T-cell (primary cell): ENCODE measurements at regions not wholly inside any gene's neighbourhood (a gene's known extent, or its start where the extent isn't known, plus 50 kb on each side); places are given as distances from the start of the nearest gene placed in this dataset.

Source experiments
- ATAC-seq, 4 experiments: fragments of 200-7000 bp in 3 of 4; fragments of 150-1000 bp in 1 of 4; cut with Tn5 transposase; replicated peaks in 1 of 4; 1 replicate in 3 of 4; 2 replicates in 1 of 4; pipeline ENCODE4 v1.10.0; 2021; ENCODE audit warnings: moderate library complexity in 3 of 4, mild to moderate bottlenecking in 2 of 4, moderate number of reproducible peaks in 1 of 4
- CTCF ChIA-PET, 2 donors: fragments of 300-600 bp; sonication (Branson Sonifier 250); formaldehyde crosslinking; loops; one replicate each; lab custom pipeline; 2022; ENCODE audit warnings: antibody characterized with exemption in 2 of 2; lab: Charles Lee
- POLR2A ChIA-PET, 2 donors: fragments of 300-600 bp; sonication (Branson Sonifier 250); formaldehyde crosslinking; loops; one replicate each; lab custom pipeline; 2022; ENCODE audit warnings: antibody characterized with exemption in 2 of 2; lab: Charles Lee
- DNase-seq, 35 experiments: peaks; one replicate each; pipeline versions ENCODE4 v3.0.0 to v3.0.0-alpha.2; 2013 to 2023
- H3K27ac ChIP-seq: one replicate; pipeline ENCODE4 v1.5.1; 2013; ENCODE audit warnings: low read length
- H3K27me3 ChIP-seq, 2 experiments: replicated peaks in 1 of 2; 1 replicate in 1 of 2; 2 replicates in 1 of 2; pipeline versions ENCODE4 v1.6.1 to v1.7.0; 2013; ENCODE audit warnings: low read length in 1 of 2, mixed read lengths in 1 of 2; ENCODE audit not compliant: control insufficient read depth in 2 of 2, insufficient read depth in 2 of 2; ENCODE audit errors: extremely low read depth in 1 of 2
- H3K36me3 ChIP-seq, 2 donors: 1 replicate in 1 of 2; 2 replicates in 1 of 2; pipeline versions ENCODE4 v1.6.1 to v1.7.0; 2013; ENCODE audit warnings: low read length in 1 of 2; ENCODE audit not compliant: control insufficient read depth in 2 of 2, insufficient read depth in 1 of 2; ENCODE audit errors: extremely low read depth in 1 of 2
- H3K4me1 ChIP-seq, 2 experiments: 1 replicate in 1 of 2; 2 replicates in 1 of 2; pipeline versions ENCODE4 v1.6.1 to v1.7.0; 2013; ENCODE audit warnings: low read length in 2 of 2, mixed read lengths in 1 of 2; ENCODE audit not compliant: insufficient read depth in 2 of 2, control insufficient read depth in 1 of 2; ENCODE audit errors: extremely low read depth in 1 of 2
- H3K4me3 ChIP-seq, 2 donors: 1 replicate in 1 of 2; 2 replicates in 1 of 2; pipeline versions ENCODE4 v1.5.1 to v1.7.0; 2013; ENCODE audit warnings: mild to moderate bottlenecking in 2 of 2, low read length in 1 of 2, moderate library complexity in 1 of 2; ENCODE audit not compliant: control insufficient read depth in 1 of 2; ENCODE audit errors: extremely low read depth in 1 of 2
- H3K9me3 ChIP-seq: 2 replicates; pipeline ENCODE4 v1.7.0; 2013
- H3K27ac Mint-ChIP-seq, 2 donors: one replicate each; pipeline ENCODE4 v1.8.0; 2020 to 2021; ENCODE audit warnings: mild to moderate bottlenecking in 2 of 2, mixed read lengths in 2 of 2
- H3K27me3 Mint-ChIP-seq, 2 donors: one replicate each; pipeline ENCODE4 v1.8.0; 2021 to 2022; ENCODE audit warnings: mixed read lengths in 2 of 2
- H3K36me3 Mint-ChIP-seq: one replicate; pipeline ENCODE4 v1.8.0; 2021; ENCODE audit warnings: mixed read lengths
- H3K4me1 Mint-ChIP-seq, 3 donors: one replicate each; pipeline ENCODE4 v1.8.0; 2020 to 2022; ENCODE audit warnings: mixed read lengths in 3 of 3, mild to moderate bottlenecking in 1 of 3
- H3K4me3 Mint-ChIP-seq, 3 donors: one replicate each; pipeline ENCODE4 v1.8.0; 2020 to 2022; ENCODE audit warnings: mild to moderate bottlenecking in 3 of 3, mixed read lengths in 3 of 3, moderate library complexity in 3 of 3
- H3K9me3 Mint-ChIP-seq, 3 donors: one replicate each; pipeline ENCODE4 v1.8.0; 2020 to 2022; ENCODE audit warnings: mixed read lengths in 3 of 3
- WGBS: methylation state at CpG from one replicate; pipeline ENCODE4 v1.1.5; 2013; ENCODE audit warnings: missing lambda C conversion rate; ENCODE audit not compliant: insufficient coverage; 5-methylcytosine and 5-hydroxymethylcytosine counted together

DNA sequence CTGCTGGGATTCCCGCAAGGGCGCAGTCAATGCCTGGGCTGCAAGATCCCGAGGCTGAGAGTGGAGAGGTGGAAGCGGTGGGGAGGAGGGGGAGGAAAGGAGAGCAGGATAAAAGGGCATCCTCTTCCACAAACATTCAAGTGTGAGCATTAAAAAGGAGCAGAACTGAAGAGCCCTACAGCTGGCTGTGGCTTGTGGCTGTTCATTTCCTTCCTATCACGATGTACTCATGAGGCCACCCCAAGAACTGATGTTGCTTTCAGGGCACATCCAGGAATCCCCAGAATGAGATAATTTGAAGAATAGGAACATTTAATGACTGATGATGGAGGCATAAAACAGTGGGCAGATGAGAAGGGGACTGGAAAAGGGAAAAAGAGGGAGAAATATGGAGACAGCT lies 230.8 kb upstream of the SMIM21 start:
- Mint-ChIP-seq H3K27me3 (peaks cover 7 to 12% of the 10 kb centered on the region in 2 donors), H3K4me3 (no peak overlapping the region), H3K9me3 (peaks cover 6 to 19% (median 15%) of the 10 kb centered on the region in 3 donors), H3K27ac (no peak overlapping the region), H3K36me3 (no peaks in the 10 kb centered on the region), H3K4me1 (peaks cover 0 to 6% (median 2%) of the 10 kb centered on the region in 3 donors)
- H3K4me1 ChIP-seq, result no peaks in the 10 kb centered on the region
- peaks cover 6% of the 10 kb centered on the region for H3K9me3 ChIP-seq
- no peak overlapping the region for H3K27ac ChIP-seq
- DNase-seq (no peak), ATAC-seq (no peak)
- ChIA-PET CTCF (no interaction called here), POLR2A (no interaction called here)
- WGBS, result no CpG with 5 or more reads among the region's 5 CpGs
- H3K27me3 ChIP-seq, result no peaks in the 10 kb centered on the region
- H3K4me3 ChIP-seq, result no peak overlapping the region
- H3K36me3 ChIP-seq, result no peaks in the 10 kb centered on the region

DNA sequence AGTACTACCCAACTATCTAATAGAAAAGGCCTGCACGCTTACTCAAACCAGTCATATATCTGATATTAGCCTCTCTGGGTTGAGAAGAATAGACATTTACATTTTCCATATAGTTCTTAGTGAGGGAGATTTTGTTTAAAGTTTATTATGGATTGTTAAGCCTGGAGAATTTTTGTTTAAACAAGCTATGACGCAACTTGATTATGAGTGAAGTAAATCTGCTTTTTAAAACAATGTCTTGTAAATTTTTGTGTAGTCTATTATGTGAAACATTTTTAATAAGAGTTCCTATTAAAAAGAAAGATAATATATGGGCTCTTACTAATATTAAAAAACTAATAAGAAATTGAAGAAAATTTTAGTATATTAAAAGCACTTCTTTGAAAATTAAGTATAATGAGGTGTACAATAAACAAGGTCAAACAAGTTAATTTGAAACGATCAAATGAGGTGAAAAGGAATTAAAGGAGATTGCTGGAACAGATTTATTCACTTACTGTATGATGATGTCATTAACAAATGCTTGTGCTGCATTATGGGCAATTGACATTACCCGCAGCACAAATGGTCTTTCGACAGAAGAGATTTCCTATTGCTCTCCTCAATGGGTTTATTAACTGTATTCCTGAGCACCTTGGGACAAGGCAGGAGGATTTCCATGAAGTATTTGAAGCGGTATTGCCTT lies 229.2 kb upstream of the SMIM21 start:
- Mint-ChIP-seq H3K27me3 (peaks cover 7 to 12% of the 10 kb centered on the region in 2 donors), H3K27ac (no peak overlapping the region), H3K9me3 (peaks cover 3 to 9% (median 6%) of the 10 kb centered on the region in 3 donors), H3K4me1 (peaks cover 0 to 6% (median 2%) of the 10 kb centered on the region in 3 donors), H3K4me3 (no peak overlapping the region), H3K36me3 (no peaks in the 10 kb centered on the region)
- no peaks in the 10 kb centered on the region for H3K27me3 ChIP-seq
- ChIA-PET CTCF (no interaction called here), POLR2A (no interaction called here)
- ATAC-seq, result no peak
- WGBS, result 84% methylated on average over 3 of the region's 6 CpGs
- no peaks in the 10 kb centered on the region for H3K36me3 ChIP-seq
- peaks cover 6% of the 10 kb centered on the region for H3K9me3 ChIP-seq
- H3K4me3 ChIP-seq, result no peak overlapping the region
- no peak for DNase-seq
- H3K27ac ChIP-seq, result no peak overlapping the region
- H3K4me1 ChIP-seq, result no peaks in the 10 kb centered on the region

DNA sequence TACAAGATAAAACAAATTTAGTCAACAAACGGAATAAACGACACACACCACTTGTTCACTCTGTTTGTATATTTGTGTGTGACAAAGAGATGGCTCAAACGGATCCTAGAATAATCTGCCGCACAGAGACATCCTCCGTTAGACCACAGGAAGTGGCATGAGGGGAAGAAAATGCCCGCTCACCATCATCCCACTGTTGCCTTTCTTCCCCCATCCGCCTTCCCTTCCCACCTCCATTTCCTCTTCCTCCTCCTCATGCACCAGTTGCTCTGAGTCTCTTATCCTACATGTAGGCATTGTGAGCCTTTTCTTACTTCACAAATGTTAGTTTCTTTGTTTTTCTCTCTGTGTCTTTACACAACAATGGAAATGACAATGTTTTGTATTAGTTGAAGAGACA lies 228.5 kb upstream of the SMIM21 start:
- no CpG with 5 or more reads among the region's 7 CpGs for WGBS
- no peak overlapping the region for H3K27ac Mint-ChIP-seq
- no peak overlapping the region for H3K4me3 ChIP-seq

DNA sequence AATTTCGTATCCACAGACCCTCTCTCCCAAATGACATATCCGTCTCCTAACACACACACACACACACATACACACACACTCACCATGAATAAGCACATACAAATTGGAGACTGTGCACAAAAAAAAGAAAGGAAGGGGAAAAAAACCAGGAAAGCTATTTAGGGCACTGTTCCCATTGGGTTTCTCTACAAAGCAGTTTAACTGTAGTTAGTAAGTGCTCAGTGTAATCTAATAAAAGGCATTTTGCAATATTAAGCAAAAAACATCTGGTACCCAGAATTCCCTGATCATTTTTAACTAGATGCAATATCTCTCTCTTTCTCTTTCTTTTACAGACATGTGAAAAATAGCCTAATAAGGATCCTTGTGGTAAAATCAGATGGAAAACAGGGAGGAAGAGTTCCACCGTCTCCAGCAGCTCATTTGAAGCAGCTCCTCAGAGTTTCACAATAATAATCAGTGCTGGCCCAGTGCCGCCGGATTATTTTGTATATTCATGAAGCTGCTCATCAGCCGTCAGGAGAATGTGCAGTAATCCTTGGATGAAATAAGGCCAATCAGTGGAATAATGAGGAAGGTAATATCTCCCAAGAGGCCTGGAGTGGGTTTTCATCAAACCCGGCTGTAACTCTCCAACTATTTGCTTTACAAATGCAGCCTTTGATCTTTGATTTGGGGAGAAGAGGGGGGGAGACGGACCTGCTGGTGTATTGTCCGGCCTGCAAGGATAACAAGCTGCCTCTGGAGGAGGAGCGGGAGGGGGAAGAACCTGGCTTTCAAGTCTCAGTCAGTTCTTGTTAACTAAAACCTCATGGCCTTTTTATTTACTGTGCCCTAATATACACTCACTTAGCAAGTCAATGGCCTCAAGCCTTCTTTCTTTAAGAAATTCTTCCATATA lies 227.6 kb upstream of the SMIM21 start:
- no peak overlapping the region for H3K27ac Mint-ChIP-seq

More for the DNA sequence above, 228.5 kb upstream of the SMIM21 start:
- Mint-ChIP-seq H3K36me3 (no peaks in the 10 kb centered on the region), H3K27me3 (peaks cover 7 to 13% of the 10 kb centered on the region in 2 donors), H3K9me3 (peaks cover 3 to 6% (median 5%) of the 10 kb centered on the region in 3 donors), H3K4me1 (peaks cover 0 to 6% (median 2%) of the 10 kb centered on the region in 3 donors), H3K4me3 (no peak overlapping the region)
- no peak overlapping the region for H3K27ac ChIP-seq
- no peaks in the 10 kb centered on the region for H3K27me3 ChIP-seq
- no peak for ATAC-seq
- no peaks in the 10 kb centered on the region for H3K36me3 ChIP-seq
- POLR2A ChIA-PET, result no interaction called here
- CTCF ChIA-PET, result no interaction called here
- no peaks in the 10 kb centered on the region for H3K4me1 ChIP-seq
- H3K9me3 ChIP-seq, result peaks cover 6% of the 10 kb centered on the region
- DNase-seq, result no peak

DNA sequence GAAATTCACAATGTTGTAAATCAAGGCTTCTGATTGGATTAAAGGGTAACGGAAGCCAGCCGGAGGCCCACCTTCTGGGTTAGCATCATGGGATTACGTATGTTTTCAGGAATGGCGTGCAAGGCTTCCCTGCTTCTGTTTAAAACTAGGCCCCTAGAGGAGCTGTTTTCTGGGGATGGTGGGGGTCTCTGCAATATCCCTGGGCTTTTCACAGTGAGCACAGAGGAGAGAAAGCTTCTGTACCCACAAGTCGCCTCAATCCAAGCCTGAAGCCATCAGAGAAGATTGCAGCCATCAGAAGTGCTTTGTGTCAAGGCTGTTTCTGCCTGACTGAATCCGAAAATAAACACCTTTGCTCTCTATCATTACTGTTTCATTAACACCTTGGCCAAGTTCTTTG lies 226.9 kb upstream of the SMIM21 start:
- Histone ChIP-seq H3K36me3 (no peaks in the 10 kb centered on the region), H3K9me3 (no peaks in the 10 kb centered on the region), H3K4me1 (no peaks in the 10 kb centered on the region), H3K4me3 (no peak overlapping the region), H3K27me3 (no peaks in the 10 kb centered on the region), H3K27ac (no peak overlapping the region)
- ATAC-seq (no peak), DNase-seq (no peak)
- Mint-ChIP-seq H3K36me3 (no peaks in the 10 kb centered on the region), H3K27ac (no peak overlapping the region), H3K4me3 (no peak overlapping the region), H3K27me3 (peaks cover 7 to 18% of the 10 kb centered on the region in 2 donors), H3K4me1 (peaks cover 0 to 6% (median 2%) of the 10 kb centered on the region in 3 donors), H3K9me3 (peaks cover 0 to 3% (median 0%) of the 10 kb centered on the region in 3 donors)
- CTCF ChIA-PET, result no interaction called here
- 70% methylated on average over 3 of the region's 6 CpGs for WGBS
- POLR2A ChIA-PET, result no interaction called here

More for the DNA sequence above, 227.6 kb upstream of the SMIM21 start:
- ATAC-seq, result no peak
- Mint-ChIP-seq H3K4me3 (no peak overlapping the region), H3K9me3 (peaks cover 0 to 3% (median 3%) of the 10 kb centered on the region in 3 donors), H3K36me3 (no peaks in the 10 kb centered on the region), H3K27me3 (peaks cover 7 to 18% of the 10 kb centered on the region in 2 donors), H3K4me1 (peaks cover 0 to 6% (median 2%) of the 10 kb centered on the region in 3 donors)
- DNase-seq, result no peak
- no CpG with 5 or more reads among the region's 10 CpGs for WGBS
- Histone ChIP-seq H3K27ac (no peak overlapping the region), H3K4me3 (no peak overlapping the region), H3K27me3 (no peaks in the 10 kb centered on the region), H3K4me1 (no peaks in the 10 kb centered on the region), H3K36me3 (no peaks in the 10 kb centered on the region), H3K9me3 (no peaks in the 10 kb centered on the region)
- CTCF ChIA-PET, result no interaction called here
- POLR2A ChIA-PET, result no interaction called here

DNA sequence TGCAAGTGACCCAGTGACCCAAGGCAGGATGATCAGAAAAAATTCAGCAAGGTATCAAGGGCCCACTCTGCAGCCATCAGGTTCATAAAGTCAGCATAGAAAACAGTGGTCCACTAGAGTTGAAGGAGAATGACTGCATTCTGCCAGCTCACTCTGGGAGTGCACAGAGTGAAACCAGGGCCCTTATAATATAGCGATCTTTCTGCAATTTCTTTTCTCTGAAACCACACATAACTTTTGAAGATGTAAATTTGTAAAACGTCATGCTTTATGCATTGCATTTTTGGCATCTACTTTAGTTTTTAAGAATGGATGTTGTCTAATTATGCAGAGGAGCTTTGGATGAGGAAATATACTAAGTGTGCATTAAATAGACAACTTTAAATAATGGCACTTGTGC lies 225.0 kb upstream of the SMIM21 start:
- Mint-ChIP-seq H3K27ac (no peak overlapping the region), H3K4me1 (peaks cover 0 to 6% (median 2%) of the 10 kb centered on the region in 3 donors), H3K9me3 (peaks cover 0 to 3% (median 0%) of the 10 kb centered on the region in 3 donors), H3K27me3 (peaks cover 7 to 10% of the 10 kb centered on the region in 2 donors), H3K4me3 (no peak overlapping the region), H3K36me3 (no peaks in the 10 kb centered on the region)
- no peak overlapping the region for H3K27ac ChIP-seq
- DNase-seq (no peak), ATAC-seq (no peak)
- H3K4me3 ChIP-seq, result no peak overlapping the region
- H3K4me1 ChIP-seq, result no peaks in the 10 kb centered on the region
- POLR2A ChIA-PET, result no interaction called here
- H3K9me3 ChIP-seq, result no peaks in the 10 kb centered on the region
- no peaks in the 10 kb centered on the region for H3K36me3 ChIP-seq
- no CpG with 5 or more reads among the region's 2 CpGs for WGBS
- no peaks in the 10 kb centered on the region for H3K27me3 ChIP-seq
- CTCF ChIA-PET, result no interaction called here
